ENCODE measurements at regions not wholly inside any gene's neighbourhood (a gene's known extent, or its start where the extent isn't known, plus 50 kb on each side); places are given as distances from the start of the nearest gene placed in this dataset.

GRCh38 chr6:166106076-166106686 is 61.5 kb downstream of the TBXT start:
- DNase-seq, result peak; percentile 60

GRCh38 chr6:166105341-166106075 is 62.1 kb downstream of the TBXT start:
- DNase-seq, result no peak

- DNase-seq, result no peak
Measured at GRCh38 chr6:166104872-166105271, 62.8 kb downstream of the TBXT start.

GRCh38 chr6:166104107-166104506 is 63.5 kb downstream of the TBXT start:
- DNase-seq, result peak; percentile 54

GRCh38 chr6:166101819-166102419 is 65.7 kb downstream of the TBXT start:
- no peak for DNase-seq

GRCh38 chr6:166097914-166098522 is 69.6 kb downstream of the TBXT start:
- DNase-seq, result peak; percentile 71

- no peak for DNase-seq
Measured at GRCh38 chr6:166087852-166088251, 79.8 kb downstream of the TBXT start.

GRCh38 chr6:166087246-166087645 is 80.4 kb downstream of the TBXT start:
- no peak for DNase-seq

- no peak for DNase-seq
Measured at GRCh38 chr6:166085500-166085899, 82.2 kb downstream of the TBXT start.

GRCh38 chr6:166084951-166085350 is 82.7 kb downstream of the TBXT start:
- no peak for DNase-seq

- no peak for DNase-seq
Measured at GRCh38 chr6:166079841-166080240, 87.8 kb downstream of the TBXT start.

- peak; percentile 99 for DNase-seq
Measured at GRCh38 chr6:166078294-166078693, 89.4 kb downstream of the TBXT start.

- no peak for DNase-seq
Measured at GRCh38 chr6:166076625-166077024, 91.0 kb downstream of the TBXT start.

GRCh38 chr6:166075925-166076324 is 91.7 kb downstream of the TBXT start:
- DNase-seq, result no peak

GRCh38 chr6:166075186-166075585 is 92.5 kb downstream of the TBXT start:
- no peak for DNase-seq

- no peak for DNase-seq
Measured at GRCh38 chr6:166073082-166073481, 94.6 kb downstream of the TBXT start.

- DNase-seq, result no peak
Measured at GRCh38 chr6:166068768-166069167, 98.9 kb downstream of the TBXT start.

GRCh38 chr6:166058064-166058739 is 109.4 kb downstream of the TBXT start:
- peak; percentile 73 for DNase-seq

GRCh38 chr6:166057431-166057830 is 110.2 kb downstream of the TBXT start:
- DNase-seq, result no peak

GRCh38 chr6:166056637-166057036 is 111.0 kb downstream of the TBXT start:
- no peak for DNase-seq

GRCh38 chr6:166055801-166056200 is 111.8 kb downstream of the TBXT start:
- DNase-seq, result no peak

- DNase-seq, result no peak
Measured at GRCh38 chr6:166052837-166053236, 114.8 kb downstream of the TBXT start.

- DNase-seq, result no peak
Measured at GRCh38 chr6:166050559-166050958, 117.1 kb downstream of the TBXT start.
